Keratinocyte (primary cell): ENCODE measurements at regions not wholly inside any gene's neighbourhood (a gene's known extent, or its start where the extent isn't known, plus 50 kb on each side); places are given as distances from the start of the nearest gene placed in this dataset.

ENCODE experiments used
- DNase-seq: peaks from one replicate; pipeline ENCODE4 v3.0.0-alpha.2; 2011; ENCODE audit warnings: low read depth, missing footprints, low spot score
- FAIRE-seq: peaks from 2 replicates; lab custom pipeline; 2011; peaks lifted over from hg19 to GRCh38; lab: Jason Lieb, UNC
- H2AFZ ChIP-seq: 2 replicates; pipeline ENCODE4 v1.6.0; 2012; ENCODE audit warnings: low read length, control low read depth, inconsistent platforms; ENCODE audit not compliant: control insufficient read depth
- H3K27ac ChIP-seq: 2 replicates; pipeline ENCODE4 v1.5.1; 2011; ENCODE audit warnings: low read length; ENCODE audit not compliant: control insufficient read depth, insufficient read depth
- H3K27me3 ChIP-seq: 3 replicates; pipeline ENCODE4 v1.6.0; 2011; ENCODE audit warnings: low read length; ENCODE audit not compliant: control insufficient read depth, insufficient read depth; ENCODE audit errors: extremely low read depth
- H3K36me3 ChIP-seq, 2 experiments: 2 replicates in 1 of 2; 3 replicates in 1 of 2; pipeline ENCODE4 v1.5.1; 2011; ENCODE audit warnings: low read length in 2 of 2, mild to moderate bottlenecking in 1 of 2; ENCODE audit not compliant: control insufficient read depth in 2 of 2, insufficient read depth in 2 of 2; ENCODE audit errors: extremely low read depth in 1 of 2
- H3K4me1 ChIP-seq: 3 replicates; pipeline ENCODE4 v1.5.1; 2011; ENCODE audit warnings: low read length; ENCODE audit not compliant: control insufficient read depth, insufficient read depth; ENCODE audit errors: extremely low read depth
- H3K4me2 ChIP-seq: 3 replicates; pipeline ENCODE4 v1.6.0; 2011; ENCODE audit warnings: low read depth, low read length; ENCODE audit not compliant: control insufficient read depth, insufficient read depth; ENCODE audit errors: extremely low read depth
- H3K4me3 ChIP-seq, 3 experiments: fragments of 200-600 bp in 1 of 3; sonication (generic) in 1 of 3; 2 replicates in 2 of 3; 3 replicates in 1 of 3; pipeline ENCODE4 v1.5.1; 2011 to 2016; ENCODE audit warnings: low read length in 3 of 3, mild to moderate bottlenecking in 3 of 3, control low read depth in 2 of 3, inconsistent platforms in 1 of 3, low read depth in 1 of 3, mixed read lengths in 1 of 3, mixed run types in 1 of 3, moderate library complexity in 1 of 3; ENCODE audit not compliant: control insufficient read depth in 2 of 3, insufficient read depth in 2 of 3; ENCODE audit errors: extremely low read depth in 1 of 3
- H3K79me2 ChIP-seq: 2 replicates; pipeline ENCODE4 v1.6.0; 2012; ENCODE audit warnings: low read length; ENCODE audit not compliant: control insufficient read depth, insufficient read depth
- H3K9ac ChIP-seq: 3 replicates; pipeline ENCODE4 v1.6.0; 2011; ENCODE audit warnings: low read length; ENCODE audit not compliant: control insufficient read depth, insufficient read depth; ENCODE audit errors: extremely low read depth
- H3K9me1 ChIP-seq: 3 replicates; pipeline ENCODE4 v1.6.0; 2011; ENCODE audit warnings: low read length; ENCODE audit not compliant: control insufficient read depth, insufficient read depth; ENCODE audit errors: extremely low read depth
- H3K9me3 ChIP-seq: 2 replicates; pipeline ENCODE4 v1.5.1; 2012; ENCODE audit warnings: low read depth, low read length; ENCODE audit not compliant: control insufficient read depth
- H4K20me1 ChIP-seq: 3 replicates; pipeline ENCODE4 v1.6.0; 2011; ENCODE audit warnings: low read length; ENCODE audit not compliant: control insufficient read depth, insufficient read depth; ENCODE audit errors: extremely low read depth
- EZH2 ChIP-seq: IDR thresholded peaks from one replicate; pipeline ENCODE4 v1.6.1; 2012; ENCODE audit warnings: inconsistent platforms, mild to moderate bottlenecking, low read length, moderate library complexity
- dilution Hi-C: fragments of 300-500 bp; cut with MboI; formaldehyde crosslinking; loops from one replicate; pipeline ENCODE4 v1.7.0; 2020; ENCODE audit warnings: low sequenced_read_pairs; ENCODE audit not compliant: extremely low pct_ligation_motif_present
- TF ChIP-seq, protein P1 (sequence below), 3 experiments: IDR thresholded peaks in 1 of 3; conservative IDR thresholded peaks in 1 of 3; optimal IDR thresholded peaks in 1 of 3; 2 replicates in 2 of 3; 3 replicates in 1 of 3; pipeline versions ENCODE3 to v1.5.1; 2011; ENCODE audit warnings: low read length in 3 of 3, mild to moderate bottlenecking in 3 of 3, moderate library complexity in 2 of 3, control low read depth in 1 of 3, inconsistent platforms in 1 of 3; ENCODE audit not compliant: insufficient read depth in 2 of 3; ENCODE audit errors: extremely low read depth in 1 of 3

DNA sequence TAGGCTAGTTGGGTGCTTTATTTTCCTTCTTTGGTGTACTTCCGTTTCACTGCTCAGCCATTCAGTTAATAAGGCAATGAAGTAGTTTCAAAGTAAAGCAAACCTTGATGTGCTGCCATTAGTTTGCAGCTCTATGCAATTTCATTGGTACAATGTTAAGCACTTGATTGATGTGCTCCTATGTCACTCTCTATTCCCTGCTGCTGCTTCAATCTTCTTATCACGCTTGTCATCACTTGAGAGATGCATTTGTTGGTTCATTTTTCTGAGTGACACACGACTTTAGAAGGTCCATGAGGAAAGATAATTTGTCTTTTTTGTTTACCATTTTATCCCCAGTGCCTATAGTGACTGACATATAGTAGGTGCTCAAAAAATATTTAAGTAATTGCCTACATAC, 871.0 kb upstream of the PABPC4L start:
- no peak for TF ChIP-seq EZH2
- TF ChIP-seq, protein P1, sequence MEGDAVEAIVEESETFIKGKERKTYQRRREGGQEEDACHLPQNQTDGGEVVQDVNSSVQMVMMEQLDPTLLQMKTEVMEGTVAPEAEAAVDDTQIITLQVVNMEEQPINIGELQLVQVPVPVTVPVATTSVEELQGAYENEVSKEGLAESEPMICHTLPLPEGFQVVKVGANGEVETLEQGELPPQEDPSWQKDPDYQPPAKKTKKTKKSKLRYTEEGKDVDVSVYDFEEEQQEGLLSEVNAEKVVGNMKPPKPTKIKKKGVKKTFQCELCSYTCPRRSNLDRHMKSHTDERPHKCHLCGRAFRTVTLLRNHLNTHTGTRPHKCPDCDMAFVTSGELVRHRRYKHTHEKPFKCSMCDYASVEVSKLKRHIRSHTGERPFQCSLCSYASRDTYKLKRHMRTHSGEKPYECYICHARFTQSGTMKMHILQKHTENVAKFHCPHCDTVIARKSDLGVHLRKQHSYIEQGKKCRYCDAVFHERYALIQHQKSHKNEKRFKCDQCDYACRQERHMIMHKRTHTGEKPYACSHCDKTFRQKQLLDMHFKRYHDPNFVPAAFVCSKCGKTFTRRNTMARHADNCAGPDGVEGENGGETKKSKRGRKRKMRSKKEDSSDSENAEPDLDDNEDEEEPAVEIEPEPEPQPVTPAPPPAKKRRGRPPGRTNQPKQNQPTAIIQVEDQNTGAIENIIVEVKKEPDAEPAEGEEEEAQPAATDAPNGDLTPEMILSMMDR (optimal IDR thresholded peaks at IDR 0.05 in 1 of 3, IDR thresholded peaks at IDR 0.05 in 1 of 3, conservative IDR thresholded peaks at IDR 0.05 in 1 of 3; ENCODE audit: extremely low read depth in 1 of 3, insufficient read depth in 2 of 3, low read length in 3 of 3), result no peak

DNA sequence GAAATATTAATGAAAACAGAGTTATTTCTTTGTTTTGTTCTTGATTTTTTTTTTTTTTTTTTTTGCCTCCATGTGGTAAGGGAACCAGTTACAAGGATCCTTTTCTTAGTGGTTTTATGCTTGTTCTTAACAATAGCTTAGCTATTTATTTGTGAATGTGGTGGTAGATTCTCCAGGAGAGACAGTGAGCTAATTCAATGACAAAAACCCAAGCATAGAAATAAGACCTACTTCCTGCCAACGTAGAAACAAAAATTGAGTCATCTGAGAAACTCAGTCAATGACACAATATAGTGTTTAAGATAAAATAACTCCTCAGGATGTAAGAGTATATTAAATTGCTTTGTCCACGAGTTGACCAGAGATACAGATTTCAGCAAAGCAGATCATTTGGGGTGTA, 863.8 kb upstream of the PABPC4L start:
- DNase-seq, result no peak
- dilution Hi-C loops, result no loop called here
- no peaks in the 10 kb centered on the region for H3K36me3 ChIP-seq

More for the DNA sequence above, 871.0 kb upstream of the PABPC4L start:
- Histone ChIP-seq H3K9ac (no peak overlapping the region), H3K79me2 (no peaks in the 10 kb centered on the region), H3K9me1 (no peaks in the 10 kb centered on the region), H2AFZ (no peak overlapping the region), H3K9me3 (no peaks in the 10 kb centered on the region), H3K4me3 (no peak overlapping the region), H3K36me3 (no peaks in the 10 kb centered on the region), H3K4me1 (no peaks in the 10 kb centered on the region), H3K27me3 (no peaks in the 10 kb centered on the region), H3K4me2 (no peak overlapping the region), H4K20me1 (no peaks in the 10 kb centered on the region), H3K27ac (no peak overlapping the region)
- FAIRE-seq (no peak), DNase-seq (no peak)
- dilution Hi-C loops, result no loop called here

More for the DNA sequence above, 863.8 kb upstream of the PABPC4L start:
- H3K79me2 ChIP-seq, result no peaks in the 10 kb centered on the region
- no peaks in the 10 kb centered on the region for H3K9me1 ChIP-seq
- H3K27me3 ChIP-seq, result no peaks in the 10 kb centered on the region
- H4K20me1 ChIP-seq, result no peaks in the 10 kb centered on the region
- H3K4me2 ChIP-seq, result no peak overlapping the region
- no peaks in the 10 kb centered on the region for H3K4me1 ChIP-seq
- H3K4me3 ChIP-seq, result no peak overlapping the region
- H3K9ac ChIP-seq, result no peak overlapping the region
- no peak overlapping the region for H2AFZ ChIP-seq
- H3K27ac ChIP-seq, result no peak overlapping the region
- no peak for FAIRE-seq
- no peaks in the 10 kb centered on the region for H3K9me3 ChIP-seq
- TF ChIP-seq EZH2, result no peak
- TF ChIP-seq, protein P1 (optimal IDR thresholded peaks at IDR 0.05 in 1 of 3, IDR thresholded peaks at IDR 0.05 in 1 of 3, conservative IDR thresholded peaks at IDR 0.05 in 1 of 3; ENCODE audit: extremely low read depth in 1 of 3, insufficient read depth in 2 of 3, low read length in 3 of 3), result no peak
